NCI-H460 (cell line): ENCODE measurements at regions not wholly inside any gene's neighbourhood (a gene's known extent, or its start where the extent isn't known, plus 50 kb on each side); places are given as distances from the start of the nearest gene placed in this dataset.
"Not testable (repeated sequence)": the region's sequence is repeated elsewhere in the genome, so short reads cannot be mapped to it uniquely, and the experiment has no call there.

ENCODE experiments used
- DNase-seq: peaks from one replicate; pipeline ENCODE4 v3.0.0-alpha.2; 2016; ENCODE audit warnings: low read depth; ENCODE audit errors: extremely low read depth

DNA sequence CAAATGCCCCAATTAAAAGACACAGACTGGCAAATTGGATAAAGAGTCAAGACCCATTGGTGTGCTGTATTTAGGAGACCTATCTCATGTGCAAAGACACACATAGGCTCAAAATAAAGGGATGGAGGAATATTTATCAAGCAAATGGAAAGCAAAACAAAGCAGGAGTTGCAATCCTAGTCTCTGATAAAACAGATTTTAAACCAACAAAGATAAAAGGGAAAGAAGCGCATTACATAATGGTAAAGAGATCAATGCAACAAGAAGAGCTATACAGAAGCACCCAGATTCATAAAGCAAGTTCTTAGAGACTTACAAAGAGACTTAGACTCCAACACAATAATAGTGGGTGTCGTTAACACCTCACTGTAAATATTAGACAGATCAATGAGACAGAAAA is 350.9 kb upstream of the SPRY2 start:
- DNase-seq = not testable (repeated sequence)

DNA sequence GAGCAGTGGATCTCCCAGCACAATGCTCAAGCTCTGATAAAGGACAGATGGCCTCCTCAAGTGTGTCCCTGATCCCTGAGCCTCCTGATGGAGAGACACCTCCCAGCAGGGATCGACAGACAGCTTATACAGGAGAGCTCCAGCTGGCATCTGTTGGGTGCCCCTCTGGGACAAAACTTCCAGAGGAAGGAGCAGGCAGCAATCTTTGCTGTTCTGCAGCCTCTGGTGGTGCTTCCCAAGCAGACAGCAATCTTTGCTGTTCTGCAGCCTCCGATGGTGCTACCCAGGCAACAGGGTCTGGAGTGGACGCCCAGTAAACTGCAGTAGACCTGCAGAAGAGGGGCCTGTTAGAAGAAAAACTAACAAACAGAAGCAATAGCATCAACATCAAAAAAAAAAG is 349.3 kb upstream of the SPRY2 start:
- DNase-seq = no peak

DNA sequence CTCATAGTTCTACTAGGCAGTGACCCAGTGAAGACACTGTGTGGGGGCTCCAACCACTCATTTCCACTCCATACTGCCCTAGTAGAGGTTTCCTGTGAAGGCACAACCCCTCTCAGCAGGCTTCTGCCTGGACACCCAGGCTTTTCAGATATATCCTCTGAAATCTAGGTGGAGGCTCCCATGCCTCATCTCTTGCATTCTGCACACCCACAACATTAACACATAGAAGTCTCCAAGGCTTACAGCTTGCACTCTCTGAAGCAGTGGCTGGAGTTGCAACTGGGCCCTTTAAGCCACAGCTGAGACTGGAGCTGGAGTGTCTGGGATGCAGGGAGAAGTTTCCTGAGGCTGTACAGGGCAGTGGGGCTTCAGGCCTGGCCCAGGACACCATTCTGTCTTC is 347.7 kb upstream of the SPRY2 start:
- no peak for DNase-seq

DNA sequence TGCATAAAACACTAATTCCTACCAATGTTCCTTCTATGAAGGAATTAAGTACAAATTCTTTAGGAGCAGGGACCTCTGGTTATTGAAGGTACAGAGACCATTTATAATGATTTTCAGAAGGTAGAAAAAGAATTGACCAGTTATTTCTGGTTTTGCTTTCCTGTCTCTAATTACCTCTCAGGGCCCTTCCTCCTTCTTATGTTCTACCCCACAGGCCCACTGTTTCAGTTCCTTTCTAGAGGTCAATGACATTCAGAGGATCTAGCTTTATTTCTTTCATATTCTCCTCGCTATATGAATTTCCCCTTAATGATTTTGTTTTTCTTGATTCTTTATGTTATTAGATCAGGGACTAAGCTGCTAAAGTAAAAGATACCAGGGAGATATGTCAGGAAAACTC is 345.0 kb upstream of the SPRY2 start:
- DNase-seq = no peak

DNA sequence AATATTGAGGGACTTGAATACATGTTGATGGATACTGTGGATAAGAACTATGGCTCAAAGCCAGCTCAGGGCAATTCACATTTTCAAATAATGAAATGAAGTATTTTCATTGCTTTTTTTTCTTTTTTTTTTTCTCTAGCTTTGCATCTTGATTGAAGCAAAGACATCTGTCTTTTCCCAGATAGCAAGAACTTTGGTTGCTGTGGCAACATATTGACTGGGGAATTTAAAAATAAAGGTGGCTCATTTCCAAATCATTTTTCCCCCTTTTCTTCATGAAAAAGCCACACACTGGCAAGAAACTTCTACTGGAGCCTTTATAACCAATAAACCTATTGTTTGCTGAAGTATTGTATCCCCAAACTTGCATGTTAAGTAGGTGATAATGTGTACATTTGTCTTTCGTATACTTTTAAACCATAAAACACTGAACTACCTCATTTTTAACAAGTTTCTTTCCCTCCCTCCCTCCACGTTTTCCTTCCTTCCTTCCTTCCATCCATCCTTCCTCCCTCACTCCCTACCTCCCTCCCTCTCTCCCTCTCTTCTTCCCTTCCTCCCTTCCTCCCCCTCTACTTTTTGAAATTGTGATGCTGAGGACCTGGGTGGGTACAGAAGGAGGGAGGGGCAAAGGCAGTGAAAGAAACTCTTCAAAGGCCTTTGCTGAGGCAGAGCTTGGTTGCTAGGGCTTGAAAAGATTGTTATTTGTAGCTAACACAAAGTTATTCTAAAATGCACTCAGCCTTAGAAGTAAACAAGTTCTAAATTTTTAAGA is 343.5 kb upstream of the SPRY2 start:
- DNase-seq = no peak

DNA sequence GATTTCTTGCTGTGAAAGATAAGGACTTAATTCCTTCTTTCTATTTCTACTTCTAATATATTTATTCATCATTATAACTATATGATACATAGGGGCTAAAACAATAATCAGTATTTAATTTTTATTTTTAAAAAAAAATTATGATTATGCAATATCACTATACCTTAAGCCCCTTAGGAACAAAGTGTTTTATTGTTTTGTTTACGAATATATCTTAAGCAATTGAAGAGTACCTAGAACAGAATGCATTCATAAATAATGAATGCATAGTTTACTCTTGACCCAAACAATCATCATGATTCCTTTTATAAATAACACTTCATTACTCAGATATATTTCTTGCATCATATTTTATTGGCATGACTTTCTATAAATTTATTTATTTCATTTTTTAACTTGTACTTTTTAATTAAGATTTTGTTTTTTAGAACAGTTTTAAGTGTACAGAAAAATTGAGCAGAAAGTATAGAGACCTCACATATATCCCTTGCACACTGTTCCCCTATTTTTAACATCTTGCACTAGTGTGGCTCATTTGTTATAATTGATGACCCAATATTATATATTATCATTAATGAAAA is 339.9 kb upstream of the SPRY2 start:
- no peak for DNase-seq

DNA sequence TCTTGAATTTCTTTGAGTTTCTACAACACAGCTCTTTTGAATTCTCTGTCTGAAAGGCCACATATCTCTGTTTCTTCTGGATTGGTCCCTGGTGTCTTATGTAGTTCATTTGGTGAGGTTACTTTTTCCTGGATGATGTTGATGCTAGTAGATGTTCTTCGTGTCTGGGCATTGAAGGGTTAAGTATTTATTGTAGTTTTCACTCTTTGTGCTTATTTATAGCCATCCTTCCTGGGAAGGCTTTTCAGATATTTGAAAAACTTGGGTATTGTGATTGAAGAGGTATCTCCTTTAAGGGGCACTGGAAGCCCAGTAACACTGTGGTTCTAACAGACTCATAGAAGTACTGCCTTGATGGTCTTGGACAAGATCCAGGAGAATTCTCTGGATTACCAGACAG is 338.5 kb upstream of the SPRY2 start:
- DNase-seq = no peak

DNA sequence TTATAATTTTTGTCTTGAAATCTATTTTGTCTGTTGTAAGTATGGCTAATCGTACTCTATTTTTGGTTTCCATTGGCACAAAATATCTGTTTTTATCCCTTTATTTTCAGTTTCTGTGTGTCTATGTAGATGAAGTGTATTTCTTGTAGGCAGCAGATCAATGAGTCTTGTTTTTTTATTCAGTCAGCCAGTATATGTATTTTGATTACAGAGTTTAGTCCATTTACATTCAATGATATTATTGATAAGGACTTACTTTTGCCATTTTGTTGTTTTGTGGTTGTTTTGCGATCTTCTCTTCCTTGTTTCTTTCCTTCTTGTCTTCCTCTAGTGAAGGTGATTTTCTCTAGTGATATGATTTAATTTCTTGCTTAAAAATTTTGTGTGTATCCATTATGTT is 336.3 kb upstream of the SPRY2 start:
- no peak for DNase-seq

DNA sequence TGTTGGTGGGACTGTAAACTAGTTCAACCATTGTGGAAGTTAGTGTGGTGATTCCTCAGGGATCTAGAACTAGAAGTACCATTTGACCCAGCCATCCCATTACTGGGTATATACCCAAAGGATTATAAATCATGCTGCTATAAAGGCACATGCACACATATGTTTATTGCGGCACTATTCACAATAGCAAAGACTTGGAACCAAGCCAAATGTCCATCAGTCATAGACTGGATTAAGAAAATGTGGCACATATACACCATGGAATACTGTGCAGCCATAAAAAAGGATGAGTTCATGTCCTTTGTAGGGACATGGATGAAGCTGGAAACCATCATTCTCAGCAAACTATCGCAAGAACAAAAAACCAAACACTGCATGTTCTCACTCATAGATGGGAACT is 334.5 kb upstream of the SPRY2 start:
- DNase-seq = not testable (repeated sequence)

DNA sequence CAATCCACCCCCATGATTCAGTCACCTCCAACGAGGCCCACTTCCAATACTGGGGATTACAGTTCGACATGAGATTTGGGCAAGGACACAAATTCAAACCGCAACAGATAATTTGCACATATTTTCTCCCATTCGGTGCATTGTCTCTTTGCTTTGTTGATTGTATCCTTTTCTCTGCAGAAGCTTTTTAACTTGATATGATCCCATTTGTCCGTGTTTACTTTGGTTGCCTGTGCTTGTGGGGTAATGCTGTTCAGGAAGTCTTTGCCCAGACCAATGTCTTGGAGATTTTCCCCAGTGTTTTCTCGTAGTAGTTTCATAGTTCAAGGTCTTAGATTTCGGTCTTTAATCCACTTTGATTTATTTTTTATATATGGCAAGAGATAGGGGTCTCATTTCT is 330.8 kb upstream of the SPRY2 start:
- no peak for DNase-seq

DNA sequence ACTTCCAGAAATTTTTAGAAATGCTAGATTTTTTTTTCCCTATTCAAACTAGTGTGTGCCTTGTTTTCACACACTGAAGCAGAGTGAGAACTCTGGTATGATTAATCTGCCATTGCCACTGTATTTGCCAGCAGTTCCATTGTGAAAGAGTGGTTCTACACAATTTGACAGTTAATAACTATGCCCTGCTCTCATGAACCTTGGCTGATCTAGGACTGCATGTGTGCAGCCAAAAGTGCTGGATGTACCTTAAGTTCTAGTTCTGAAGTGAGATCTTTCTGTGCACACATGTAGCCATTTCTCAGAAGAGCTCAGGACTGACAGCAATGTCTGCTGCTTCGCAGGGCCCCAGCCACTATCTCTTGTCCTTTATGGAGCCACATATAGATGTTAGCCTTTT is 328.2 kb upstream of the SPRY2 start:
- DNase-seq = no peak

DNA sequence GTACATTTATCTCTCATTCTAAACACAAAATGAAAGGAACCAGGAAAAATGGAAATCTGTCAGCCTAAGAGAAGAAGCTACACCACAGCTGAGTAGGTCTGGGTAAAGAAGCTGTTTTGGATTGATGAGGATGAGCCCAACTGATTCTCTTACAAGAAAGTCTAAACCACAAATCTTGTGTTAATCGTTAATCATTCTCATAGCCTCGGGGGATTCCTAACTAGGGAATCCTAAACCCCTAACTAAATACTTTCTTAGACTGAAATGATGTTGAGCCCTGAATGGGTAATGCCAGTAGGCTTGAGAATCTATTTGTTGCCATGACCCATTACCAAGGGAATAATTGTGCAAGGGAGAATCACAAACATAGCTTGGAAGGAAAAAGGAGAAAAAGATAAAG is 327.5 kb upstream of the SPRY2 start:
- DNase-seq = no peak

DNA sequence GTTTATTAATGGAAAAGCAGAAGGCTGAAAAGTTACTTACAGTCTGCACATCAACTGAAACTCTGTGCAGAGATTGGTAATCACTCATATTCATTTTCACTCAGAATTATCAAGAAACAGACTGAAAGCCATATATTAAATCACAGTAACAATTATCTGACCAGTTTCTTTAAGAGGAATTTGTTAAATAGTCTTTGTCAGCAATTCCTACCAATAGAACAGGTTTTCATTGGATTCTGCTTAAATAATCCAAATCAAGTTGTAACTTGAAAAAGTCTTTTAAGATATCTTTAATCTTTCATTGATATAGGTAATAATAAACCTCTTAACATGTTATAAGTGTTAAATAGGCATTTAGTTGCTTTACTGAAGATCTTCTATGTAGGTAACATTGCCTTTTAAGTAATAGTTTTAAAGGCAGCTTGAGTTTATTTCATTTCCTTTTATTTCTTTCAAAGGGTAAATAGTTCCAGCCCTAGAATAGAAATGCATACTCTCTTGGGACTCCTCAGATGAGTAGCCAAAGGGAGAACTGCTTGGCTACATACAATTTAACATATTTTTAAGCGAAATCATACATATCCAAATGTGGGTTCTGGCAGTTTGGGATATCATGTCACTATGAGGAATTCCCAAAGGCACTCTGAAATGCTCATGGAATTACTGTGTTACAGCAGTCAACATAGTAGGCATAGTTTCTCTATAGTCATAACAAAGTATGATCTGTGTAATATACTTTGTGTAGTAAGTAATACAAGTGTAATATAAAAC is 326.0 kb upstream of the SPRY2 start:
- DNase-seq = no peak

DNA sequence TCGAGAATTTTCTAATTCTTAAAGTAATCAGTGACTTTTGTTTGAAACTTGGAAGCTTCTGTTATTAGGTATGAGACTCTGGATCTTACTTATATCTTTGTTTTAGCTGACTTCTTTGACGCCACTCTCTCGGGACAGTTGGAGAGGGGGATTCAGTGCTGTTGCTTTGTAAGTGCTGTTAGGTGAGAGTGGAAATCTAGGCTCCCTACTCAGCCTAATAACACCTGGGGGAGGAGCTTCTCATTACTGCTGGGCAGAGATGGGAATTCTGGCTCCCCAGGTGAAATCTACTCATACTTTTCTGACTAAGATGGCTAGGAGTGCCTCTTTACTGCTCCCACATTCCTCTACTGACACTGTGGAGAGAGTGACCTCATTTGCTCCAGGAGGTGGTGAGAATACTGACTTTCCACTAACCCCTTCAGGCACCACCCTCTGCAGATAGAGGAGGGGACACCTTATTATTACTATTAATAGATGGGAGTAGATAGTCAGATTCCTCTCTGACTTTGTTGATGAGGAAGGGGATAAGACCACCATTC is 324.9 kb upstream of the SPRY2 start:
- DNase-seq = no peak

DNA sequence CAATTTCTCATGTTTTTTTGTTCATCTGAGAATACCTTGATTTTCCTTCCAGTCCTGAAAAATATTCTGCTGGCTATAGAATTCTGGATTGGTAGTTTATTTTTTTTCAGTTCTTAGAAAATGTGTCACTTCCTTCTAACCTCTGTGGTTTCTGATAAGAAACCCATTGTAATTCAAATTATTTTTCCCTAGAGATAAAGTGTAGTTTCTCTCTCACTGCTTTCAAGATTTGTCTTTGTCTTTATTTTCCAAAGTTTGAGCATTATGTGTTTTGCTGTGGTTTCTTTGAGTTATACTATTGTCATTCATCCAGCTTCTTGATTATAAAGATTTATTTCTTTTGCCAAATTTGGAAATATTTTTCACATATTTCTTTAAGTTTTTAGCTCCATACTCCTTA is 324.0 kb upstream of the SPRY2 start:
- no peak for DNase-seq

DNA sequence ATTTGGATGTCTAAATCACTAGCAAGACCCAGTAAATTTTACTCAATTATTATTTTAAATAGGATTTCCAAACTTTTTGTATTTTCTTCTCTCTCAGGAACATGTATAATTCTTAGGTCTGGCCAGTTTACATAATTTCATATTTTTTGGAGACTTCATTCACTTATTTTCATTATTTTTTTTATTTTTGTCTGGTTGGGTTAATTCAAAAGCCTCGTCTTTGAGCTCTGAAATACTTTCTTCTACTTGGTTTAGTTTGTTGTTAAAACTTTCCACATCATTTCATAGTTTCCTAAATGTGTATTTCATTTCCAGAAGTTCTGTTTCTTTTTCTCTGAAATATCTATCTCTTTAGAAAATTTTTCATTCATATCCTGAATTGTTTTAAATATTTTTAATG is 322.9 kb upstream of the SPRY2 start:
- no peak for DNase-seq

DNA sequence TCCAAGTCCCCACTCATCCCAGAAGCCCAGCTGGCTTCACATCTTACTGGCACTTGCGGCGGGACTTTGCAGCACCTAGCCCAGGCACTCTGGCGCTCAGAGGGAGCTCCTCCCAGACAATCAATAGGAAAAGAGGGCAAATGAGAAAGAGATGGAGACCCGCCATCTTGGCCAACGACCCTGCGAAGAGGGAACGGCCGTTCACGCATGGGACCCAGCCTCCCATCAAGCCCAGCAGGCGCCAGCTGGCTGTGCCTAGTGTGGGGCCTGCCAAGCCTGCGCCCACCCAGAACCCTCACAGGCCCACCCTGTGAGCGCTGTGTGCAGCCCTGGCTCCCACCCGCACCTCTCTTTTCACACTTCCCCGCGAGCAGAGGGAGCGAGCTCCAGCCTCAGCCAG is 317.8 kb upstream of the SPRY2 start:
- DNase-seq = no peak

DNA sequence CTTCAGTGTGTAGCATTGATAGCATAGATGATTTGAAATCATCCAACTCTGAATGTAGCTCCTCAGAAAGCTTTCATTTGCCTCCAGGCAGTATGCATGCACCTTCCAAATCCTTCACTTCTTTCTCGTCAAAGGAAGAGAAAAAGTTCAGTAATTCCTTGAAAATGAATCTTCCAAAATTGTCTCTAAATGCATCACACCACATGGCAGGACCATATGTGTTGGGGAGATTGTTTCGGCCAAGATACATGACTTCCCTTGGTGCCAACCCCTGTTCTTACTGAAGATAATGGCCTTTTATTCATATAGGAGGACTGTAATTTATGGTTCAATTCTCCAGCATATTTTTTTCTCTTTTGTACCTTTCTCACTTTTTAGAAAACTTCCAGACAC is 315.6 kb upstream of the SPRY2 start:
- DNase-seq = no peak

DNA sequence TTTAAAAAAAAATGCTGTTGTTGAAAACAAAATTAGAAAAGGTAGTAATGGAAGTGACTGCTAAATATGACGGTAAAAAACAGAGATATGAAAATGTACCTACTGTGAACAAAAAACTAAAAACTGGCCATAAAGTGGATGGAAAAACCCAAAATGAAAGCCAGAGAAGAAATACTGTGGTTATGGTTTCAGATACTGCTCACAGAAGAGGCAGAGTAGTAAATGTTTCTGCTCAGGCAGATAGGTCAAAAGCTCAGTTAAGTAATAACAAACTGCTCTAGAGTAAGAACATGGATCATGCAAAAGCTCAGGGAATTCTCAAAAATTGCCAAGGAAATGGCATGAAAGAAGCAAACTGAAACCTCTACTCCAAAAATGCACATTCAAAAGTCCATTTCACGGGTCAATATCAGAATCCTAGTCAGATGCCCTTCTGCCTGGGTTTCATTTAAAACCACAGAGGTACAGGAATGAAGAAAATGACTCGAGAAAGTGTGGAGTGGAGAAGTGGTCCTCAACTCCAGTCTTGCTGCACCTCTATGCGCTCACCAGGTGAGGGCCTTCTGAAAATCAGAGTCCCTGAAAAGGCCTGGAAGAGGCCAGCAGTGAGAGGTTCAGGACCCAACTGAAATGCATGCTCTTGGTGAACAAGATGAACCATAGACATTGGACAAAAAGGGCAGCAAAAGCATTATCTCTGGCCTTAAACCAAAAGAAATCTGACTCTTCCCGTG is 315.0 kb upstream of the SPRY2 start:
- DNase-seq = no peak

DNA sequence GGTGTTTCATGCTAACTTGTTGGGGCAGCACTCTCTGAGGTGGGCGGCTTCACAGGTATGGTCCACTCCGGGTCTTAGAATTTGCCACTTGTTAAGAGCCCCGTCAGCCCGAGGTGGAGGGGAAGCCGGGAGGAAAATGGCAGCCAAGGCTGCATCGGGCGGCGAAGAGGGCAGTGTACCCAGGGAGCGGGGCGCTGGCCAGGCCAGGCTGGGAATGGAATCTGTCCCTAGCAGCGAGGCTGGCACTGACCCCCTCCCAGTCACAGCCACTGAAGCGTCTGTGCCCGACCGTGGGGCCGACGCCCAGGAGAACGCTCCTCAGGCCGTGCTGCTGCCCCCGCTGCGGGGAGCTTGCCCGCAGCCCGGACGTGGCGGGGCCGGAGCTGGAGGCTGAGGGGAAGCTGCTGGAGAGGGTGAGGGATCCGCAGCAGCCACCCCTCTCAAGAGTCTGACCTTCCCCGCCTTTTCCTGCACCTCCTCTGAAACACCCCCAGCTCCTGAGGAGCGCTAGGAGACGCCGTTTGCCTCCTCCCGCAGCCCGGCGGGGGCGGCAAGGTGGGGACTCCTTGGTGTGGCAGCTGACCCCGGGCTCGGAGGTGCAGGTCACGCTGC is 313.8 kb upstream of the SPRY2 start:
- DNase-seq = no peak

DNA sequence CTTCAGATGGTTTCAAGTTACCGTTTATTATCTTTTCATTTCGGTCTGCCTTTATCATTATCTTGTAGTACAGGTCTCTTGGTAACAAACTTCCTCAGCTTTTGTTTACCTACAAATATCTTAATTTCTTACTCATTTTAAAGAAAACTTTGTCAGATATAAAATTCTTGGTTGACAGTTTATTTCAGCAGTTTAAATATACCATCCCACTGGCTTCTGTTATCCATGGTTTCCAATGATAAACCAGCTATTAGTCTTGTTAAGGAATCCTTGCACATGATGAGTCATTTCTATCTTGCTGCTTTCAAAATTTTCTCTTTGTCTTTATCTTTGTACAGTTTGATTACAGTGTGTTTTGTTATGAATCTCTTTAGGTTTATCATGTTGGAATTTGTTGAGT is 308.3 kb upstream of the SPRY2 start:
- no peak for DNase-seq
